ENCODE measurements at regions not wholly inside any gene's neighbourhood (a gene's known extent, or its start where the extent isn't known, plus 50 kb on each side); places are given as distances from the start of the nearest gene placed in this dataset.

- TF ChIP-seq POLR2A (IDR thresholded peaks at IDR 0.05; ENCODE audit: insufficient read depth in 1 of 2, low read depth in 2 of 2, low read length in 2 of 2) = no peak
- TF ChIP-seq ZNF207 (IDR thresholded peaks at IDR 0.05; ENCODE audit: borderline replicate concordance) = no peak
- TF ChIP-seq KLF12 (CRISPR knock-in tag; IDR thresholded peaks at IDR 0.05; ENCODE audit: borderline replicate concordance) = no peak
- no peak for TF ChIP-seq CTCF (CRISPR knock-in tag; IDR thresholded peaks at IDR 0.05)
- TF ChIP-seq BRCA1 (CRISPR knock-in tag; IDR thresholded peaks at IDR 0.05) = no peak
- no peak for TF ChIP-seq ASH2L (IDR thresholded peaks at IDR 0.05; ENCODE audit: insufficient read length, low read depth, low read length)
- no peak for TF ChIP-seq PRDM4 (CRISPR knock-in tag; IDR thresholded peaks at IDR 0.05; ENCODE audit: borderline replicate concordance)
- no peak for TF ChIP-seq ZNF513 (CRISPR knock-in tag; conservative IDR thresholded peaks at IDR 0.05)
- no peak for TF ChIP-seq E2F1 (CRISPR knock-in tag; IDR thresholded peaks at IDR 0.05)
Measured at GRCh38 chr6:104282581-104282980, 577.1 kb downstream of the HACE1 start.

Measured in HepG2 (cell line).